Muscle of leg (tissue), 3 donors: ENCODE measurements at regions not wholly inside any gene's neighbourhood (a gene's known extent, or its start where the extent isn't known, plus 50 kb on each side); places are given as distances from the start of the nearest gene placed in this dataset.

ENCODE experiments used
- DNase-seq: peaks from one replicate; pipeline ENCODE4 v3.0.0; 2013
- H3K27ac ChIP-seq: one replicate; pipeline ENCODE4 v1.5.1; 2013; ENCODE audit warnings: mild to moderate bottlenecking, low read length, control low read depth
- H3K27me3 ChIP-seq: one replicate; pipeline ENCODE4 v1.6.1; 2013; ENCODE audit warnings: low read length; ENCODE audit not compliant: control insufficient read depth, insufficient read depth
- H3K36me3 ChIP-seq: one replicate; pipeline ENCODE4 v1.6.1; 2013; ENCODE audit warnings: low read length; ENCODE audit not compliant: control insufficient read depth, insufficient read depth
- H3K4me1 ChIP-seq: one replicate; pipeline ENCODE4 v1.6.1; 2013; ENCODE audit warnings: low read length; ENCODE audit not compliant: control insufficient read depth, insufficient read depth
- H3K4me3 ChIP-seq: one replicate; pipeline ENCODE4 v1.5.1; 2013; ENCODE audit warnings: low read length, control low read depth
- H3K9me3 ChIP-seq: replicated peaks from 2 replicates; pipeline ENCODE4 v1.6.1; 2013; ENCODE audit warnings: low read depth, low read length; ENCODE audit not compliant: control insufficient read depth
- WGBS: methylation state at CpG from one replicate; pipeline ENCODE4 v1.1.5; 2013; ENCODE audit warnings: missing lambda C conversion rate; ENCODE audit not compliant: insufficient coverage; 5-methylcytosine and 5-hydroxymethylcytosine counted together

GRCh38 chr9:23172979-23173637, 652.9 kb downstream of the ELAVL2 start:
- Histone ChIP-seq H3K27ac (no peak overlapping the region), H3K36me3 (no peaks in the 10 kb centered on the region), H3K4me1 (no peaks in the 10 kb centered on the region), H3K4me3 (no peak overlapping the region), H3K9me3 (no peaks in the 10 kb centered on the region), H3K27me3 (no peaks in the 10 kb centered on the region)
- no CpG with 5 or more reads among the region's 6 CpGs for WGBS
- DNase-seq, result no peak

GRCh38 chr9:23194281-23194680, 631.8 kb downstream of the ELAVL2 start:
- Histone ChIP-seq H3K27me3 (no peaks in the 10 kb centered on the region), H3K27ac (no peak overlapping the region), H3K4me3 (no peak overlapping the region), H3K36me3 (no peaks in the 10 kb centered on the region), H3K4me1 (no peaks in the 10 kb centered on the region), H3K9me3 (no peaks in the 10 kb centered on the region)
- no peak for DNase-seq
- no CpG with 5 or more reads among the region's 4 CpGs for WGBS

GRCh38 chr9:23215688-23216087, 610.4 kb downstream of the ELAVL2 start:
- Histone ChIP-seq H3K36me3 (no peaks in the 10 kb centered on the region), H3K27me3 (no peaks in the 10 kb centered on the region), H3K27ac (no peak overlapping the region), H3K9me3 (no peaks in the 10 kb centered on the region), H3K4me1 (no peaks in the 10 kb centered on the region), H3K4me3 (no peak overlapping the region)
- WGBS, result no CpG with 5 or more reads among the region's 5 CpGs
- DNase-seq, result no peak

- Histone ChIP-seq H3K4me3 (no peak overlapping the region), H3K27ac (no peak overlapping the region), H3K4me1 (no peaks in the 10 kb centered on the region), H3K36me3 (no peaks in the 10 kb centered on the region), H3K27me3 (no peaks in the 10 kb centered on the region), H3K9me3 (no peaks in the 10 kb centered on the region)
- WGBS, result 84% methylated on average over 13 of the region's 13 CpGs
- DNase-seq, result no peak
These were observed 606.6 kb downstream of the ELAVL2 start for GRCh38 chr9:23219471-23219870.

- H3K36me3 ChIP-seq, result no peaks in the 10 kb centered on the region
- no peak overlapping the region for H3K27ac ChIP-seq
- no peak for DNase-seq
- no CpG with 5 or more reads among the region's 2 CpGs for WGBS
- H3K9me3 ChIP-seq, result no peaks in the 10 kb centered on the region
- H3K4me3 ChIP-seq, result no peak overlapping the region
- H3K27me3 ChIP-seq, result no peaks in the 10 kb centered on the region
- H3K4me1 ChIP-seq, result no peaks in the 10 kb centered on the region
These were observed 605.9 kb downstream of the ELAVL2 start for GRCh38 chr9:23220171-23220570.

GRCh38 chr9:23220957-23221356, 605.1 kb downstream of the ELAVL2 start:
- Histone ChIP-seq H3K27ac (no peak overlapping the region), H3K4me1 (no peaks in the 10 kb centered on the region), H3K27me3 (no peaks in the 10 kb centered on the region), H3K4me3 (no peak overlapping the region), H3K9me3 (no peaks in the 10 kb centered on the region), H3K36me3 (no peaks in the 10 kb centered on the region)
- DNase-seq, result no peak
- WGBS, result 50% methylated on average over 2 of the region's 3 CpGs

GRCh38 chr9:23229890-23230317, 596.1 kb downstream of the ELAVL2 start:
- no peak for DNase-seq
- Histone ChIP-seq H3K4me3 (no peak overlapping the region), H3K27ac (no peak overlapping the region), H3K36me3 (no peaks in the 10 kb centered on the region), H3K4me1 (no peaks in the 10 kb centered on the region), H3K9me3 (no peaks in the 10 kb centered on the region), H3K27me3 (no peaks in the 10 kb centered on the region)
- WGBS, result no CpG with 5 or more reads among the region's 6 CpGs

- no peak overlapping the region for H3K27ac ChIP-seq
- H3K4me3 ChIP-seq, result no peak overlapping the region
- no peaks in the 10 kb centered on the region for H3K36me3 ChIP-seq
- H3K27me3 ChIP-seq, result no peaks in the 10 kb centered on the region
- H3K4me1 ChIP-seq, result no peaks in the 10 kb centered on the region
- H3K9me3 ChIP-seq, result no peaks in the 10 kb centered on the region
- no peak for DNase-seq
- whole genome bisulfite sequencing, result no CpG with 5 or more reads among the region's 2 CpGs
These were observed 593.2 kb downstream of the ELAVL2 start for GRCh38 chr9:23232831-23233230.

GRCh38 chr9:23243523-23243922, 582.5 kb downstream of the ELAVL2 start:
- WGBS, result no CpG with 5 or more reads among the region's 1 CpG
- DNase-seq, result no peak
- peaks cover 4% of the 10 kb centered on the region for H3K9me3 ChIP-seq

GRCh38 chr9:23245067-23245466, 581.0 kb downstream of the ELAVL2 start:
- no peaks in the 10 kb centered on the region for H3K4me1 ChIP-seq

More at GRCh38 chr9:23243523-23243922, 582.5 kb downstream of the ELAVL2 start:
- H3K4me1 ChIP-seq, result no peaks in the 10 kb centered on the region
- no peak overlapping the region for H3K4me3 ChIP-seq
- H3K36me3 ChIP-seq, result no peaks in the 10 kb centered on the region
- H3K27me3 ChIP-seq, result no peaks in the 10 kb centered on the region
- H3K27ac ChIP-seq, result no peak overlapping the region

More at GRCh38 chr9:23245067-23245466, 581.0 kb downstream of the ELAVL2 start:
- no peak for DNase-seq
- Histone ChIP-seq H3K9me3 (no peaks in the 10 kb centered on the region), H3K36me3 (no peaks in the 10 kb centered on the region), H3K4me3 (no peak overlapping the region), H3K27ac (no peak overlapping the region), H3K27me3 (no peaks in the 10 kb centered on the region)
